ENCODE measurements at regions not wholly inside any gene's neighbourhood (a gene's known extent, or its start where the extent isn't known, plus 50 kb on each side); places are given as distances from the start of the nearest gene placed in this dataset.

GRCh38 chr10:2858452-2858851, 208.9 kb upstream of the PFKP start:
- DNase-seq (ENCODE audit: low spot score) = no peak

- DNase-seq (ENCODE audit: low spot score) = no peak
These were observed 210.8 kb upstream of the PFKP start for GRCh38 chr10:2856598-2856997.

- no peak for DNase-seq (ENCODE audit: low spot score)
These were observed 214.6 kb upstream of the PFKP start for GRCh38 chr10:2852574-2853323.

DNA sequence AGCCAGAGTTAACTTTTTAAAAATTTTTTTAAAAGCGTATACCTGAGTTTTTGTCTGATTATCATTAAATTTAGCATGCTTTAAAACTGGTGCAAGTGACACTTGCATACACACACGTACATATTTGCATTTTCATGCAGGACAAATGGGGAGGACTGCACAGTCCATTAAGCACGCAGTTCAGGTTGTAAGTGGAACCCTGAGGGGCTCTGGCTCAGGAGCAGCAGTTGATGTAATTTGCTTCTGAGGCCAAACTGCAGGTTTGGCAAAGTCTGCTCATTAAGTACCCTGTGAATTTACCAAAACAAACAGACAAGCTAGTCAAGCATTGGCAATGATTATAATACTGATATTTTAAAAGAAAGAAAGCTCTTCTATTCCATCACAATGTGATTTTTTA, 215.8 kb upstream of the PFKP start:
- DNase-seq (ENCODE audit: low spot score) = no peak

GRCh38 chr10:2850202-2850601, 217.1 kb upstream of the PFKP start:
- DNase-seq (ENCODE audit: low spot score) = no peak

- DNase-seq (ENCODE audit: low spot score) = no peak
These were observed 222.4 kb upstream of the PFKP start for GRCh38 chr10:2844925-2845324.

DNA sequence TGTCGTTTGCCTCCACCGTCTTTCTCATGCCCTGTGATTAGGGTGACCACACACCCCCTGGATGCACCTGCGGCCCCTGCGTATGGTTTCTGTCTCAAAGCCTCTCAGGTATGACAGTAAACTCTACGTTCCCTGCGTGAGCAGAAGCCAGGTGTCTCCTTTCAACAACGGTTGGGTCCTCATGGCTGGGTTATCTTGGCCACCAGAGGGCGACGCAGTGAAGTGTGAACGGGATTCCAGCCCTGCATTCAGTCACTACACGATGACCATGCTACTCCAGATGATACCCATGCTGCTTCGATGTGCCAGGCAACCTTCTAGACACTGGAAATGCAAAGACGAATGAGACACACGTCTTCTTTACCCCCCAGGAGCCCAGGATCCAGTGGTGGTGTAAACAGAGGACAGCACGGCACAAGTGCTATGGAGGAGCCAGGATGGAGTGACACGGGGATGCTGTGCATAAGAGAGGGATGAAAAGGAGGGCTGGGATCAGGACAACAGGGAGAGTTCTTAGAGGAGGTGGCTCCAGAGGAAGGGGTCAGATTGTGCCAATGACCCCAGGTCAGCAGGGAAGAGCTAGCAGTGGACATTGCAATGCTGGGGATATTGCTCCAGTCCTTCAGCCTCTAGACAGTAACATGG, 228.1 kb upstream of the PFKP start:
- peak; percentile 49 for DNase-seq (ENCODE audit: low spot score)

DNA sequence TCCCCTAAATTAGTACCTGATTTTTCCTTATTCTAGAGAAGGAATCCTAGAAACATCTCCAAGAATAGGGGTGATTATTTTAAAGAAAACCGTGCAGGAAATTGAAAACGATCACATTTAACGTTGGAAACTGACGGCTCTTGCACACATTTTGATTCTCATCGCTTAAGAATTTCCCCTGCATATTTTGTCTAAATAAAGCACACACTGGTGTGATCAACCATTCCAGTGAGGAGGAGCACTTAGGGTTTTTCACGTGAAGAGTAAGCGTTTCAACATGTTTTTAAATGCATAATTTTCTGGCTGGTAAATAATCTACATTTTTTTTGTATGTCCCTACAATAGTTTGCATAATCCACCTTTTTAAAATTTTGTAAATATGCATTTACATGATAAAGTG, 229.7 kb upstream of the PFKP start:
- DNase-seq (ENCODE audit: low spot score) = no peak

- no peak for DNase-seq (ENCODE audit: low spot score)
These were observed 230.3 kb upstream of the PFKP start for GRCh38 chr10:2836921-2837662.

GRCh38 chr10:2834214-2834613, 233.1 kb upstream of the PFKP start:
- DNase-seq (ENCODE audit: low spot score) = no peak

- DNase-seq (ENCODE audit: low spot score) = no peak
These were observed 235.8 kb upstream of the PFKP start for GRCh38 chr10:2831509-2831908.

GRCh38 chr10:2828741-2829140, 238.6 kb upstream of the PFKP start:
- DNase-seq (ENCODE audit: low spot score) = no peak

DNA sequence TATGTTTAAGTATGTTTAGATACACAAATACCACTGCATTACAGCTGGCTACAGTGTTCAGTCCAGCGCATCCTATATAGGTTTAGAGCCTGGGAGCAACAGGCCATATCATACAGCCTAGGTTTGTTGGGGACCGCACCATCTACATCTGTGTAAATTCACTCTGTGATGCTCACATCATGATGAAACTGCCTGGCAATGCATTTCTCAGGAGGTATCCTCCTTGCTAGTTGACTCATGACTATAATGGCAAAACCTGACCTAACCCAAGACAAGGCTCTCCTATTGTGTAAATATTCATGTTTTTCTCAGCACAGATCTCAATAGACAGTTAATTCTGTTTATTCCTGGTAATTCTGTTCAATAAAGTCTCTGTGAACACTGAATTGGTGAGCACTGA, 240.7 kb upstream of the PFKP start:
- DNase-seq (ENCODE audit: low spot score) = no peak

- no peak for DNase-seq (ENCODE audit: low spot score)
These were observed 241.5 kb upstream of the PFKP start for GRCh38 chr10:2825841-2826240.

DNA sequence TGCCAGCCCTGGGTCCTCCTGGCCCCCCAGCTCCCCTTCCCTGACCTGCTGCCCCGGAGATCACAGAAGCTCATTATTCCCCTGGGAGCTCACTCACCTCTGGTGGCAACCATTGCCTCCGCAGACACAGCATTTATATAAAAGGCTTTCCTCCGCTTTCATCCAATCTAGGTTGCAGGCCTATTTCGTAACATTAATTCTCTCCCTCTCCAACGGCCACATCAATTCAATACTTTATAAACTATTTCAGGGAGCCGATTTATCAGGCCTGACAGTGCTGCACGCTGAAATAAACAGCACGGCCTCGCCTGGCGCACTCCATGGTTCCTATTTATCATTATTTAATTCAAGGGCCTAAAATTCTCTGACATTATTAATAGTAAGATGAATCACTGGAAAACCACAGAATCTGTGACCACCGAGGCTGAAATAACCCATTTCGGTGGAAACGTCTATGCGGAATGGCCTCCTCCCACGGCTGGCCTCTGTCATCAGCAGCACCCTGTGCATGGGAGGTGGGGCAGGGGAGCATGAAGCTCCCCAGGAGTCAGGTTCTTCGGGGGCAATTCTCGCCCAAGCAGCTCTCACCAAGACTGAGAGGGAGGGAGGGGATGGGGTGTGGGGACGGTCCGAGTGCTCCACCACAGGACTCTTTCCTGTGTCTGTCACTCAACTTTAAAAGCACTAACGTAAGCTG, 249.3 kb upstream of the PFKP start:
- no peak for DNase-seq (ENCODE audit: low spot score)

GRCh38 chr10:2813693-2814092, 253.7 kb upstream of the PFKP start:
- no peak for DNase-seq (ENCODE audit: low spot score)

- no peak for DNase-seq (ENCODE audit: low spot score)
These were observed 254.1 kb upstream of the PFKP start for GRCh38 chr10:2813286-2813685.

GRCh38 chr10:2812631-2813030, 254.7 kb upstream of the PFKP start:
- DNase-seq (ENCODE audit: low spot score) = no peak

DNA sequence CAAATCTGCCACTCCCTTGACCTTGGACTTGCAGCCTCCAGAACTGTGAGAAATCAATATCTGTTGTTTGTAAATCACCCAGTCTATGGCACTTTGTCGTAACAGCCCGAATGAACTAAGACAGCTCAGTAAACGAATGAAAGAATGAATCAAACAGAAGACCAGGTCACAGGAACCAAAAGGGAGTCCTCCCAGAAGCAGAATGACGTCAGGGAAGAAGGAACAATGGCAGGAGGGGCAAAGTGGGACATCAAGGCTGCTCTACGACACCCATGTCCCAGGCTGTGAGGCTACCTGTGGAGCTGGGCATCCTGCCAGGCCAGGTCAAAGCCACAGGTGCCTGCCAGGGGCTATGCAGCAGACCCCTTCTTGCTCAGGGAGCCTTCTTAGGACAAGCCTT, 267.2 kb upstream of the PFKP start:
- DNase-seq (ENCODE audit: low spot score) = no peak

DNA sequence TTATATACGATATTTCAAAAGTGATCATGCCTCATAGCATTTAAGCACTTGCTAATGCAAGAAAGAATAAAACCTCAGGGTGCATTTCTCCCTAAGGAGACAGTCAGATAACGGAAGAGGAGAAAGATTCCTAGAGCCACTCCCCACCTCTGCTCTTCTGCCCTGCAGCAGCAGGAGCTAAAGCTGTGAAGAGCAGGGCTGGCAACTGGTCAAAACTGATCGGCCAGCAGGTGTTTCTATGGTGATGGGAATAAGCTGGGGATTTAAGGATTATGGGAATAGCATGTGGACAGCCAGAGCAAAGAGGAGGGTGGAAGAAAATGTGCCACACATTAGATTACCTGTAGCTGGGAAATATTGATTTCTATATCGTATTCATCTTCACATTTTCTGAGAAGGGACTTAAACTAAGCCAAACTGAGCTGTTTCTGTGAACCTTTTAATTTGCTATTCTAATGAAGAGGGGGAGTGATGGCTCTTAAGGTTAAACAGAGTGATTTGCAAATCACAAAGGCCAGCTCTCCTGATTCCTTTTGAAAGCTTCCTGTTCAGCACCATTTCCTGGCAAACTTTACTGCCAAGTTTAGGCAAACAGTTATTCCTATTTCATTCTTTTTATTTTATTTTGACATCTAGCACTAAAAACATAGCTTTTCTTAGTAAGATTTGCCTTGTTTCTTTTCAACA, 268.9 kb upstream of the PFKP start:
- DNase-seq (ENCODE audit: low spot score) = no peak

GRCh38 chr10:2791774-2792443, 275.4 kb upstream of the PFKP start:
- DNase-seq (ENCODE audit: low spot score) = no peak

Data from A172 (cell line).